ENCODE measurements at regions not wholly inside any gene's neighbourhood (a gene's known extent, or its start where the extent isn't known, plus 50 kb on each side); places are given as distances from the start of the nearest gene placed in this dataset.

DNA sequence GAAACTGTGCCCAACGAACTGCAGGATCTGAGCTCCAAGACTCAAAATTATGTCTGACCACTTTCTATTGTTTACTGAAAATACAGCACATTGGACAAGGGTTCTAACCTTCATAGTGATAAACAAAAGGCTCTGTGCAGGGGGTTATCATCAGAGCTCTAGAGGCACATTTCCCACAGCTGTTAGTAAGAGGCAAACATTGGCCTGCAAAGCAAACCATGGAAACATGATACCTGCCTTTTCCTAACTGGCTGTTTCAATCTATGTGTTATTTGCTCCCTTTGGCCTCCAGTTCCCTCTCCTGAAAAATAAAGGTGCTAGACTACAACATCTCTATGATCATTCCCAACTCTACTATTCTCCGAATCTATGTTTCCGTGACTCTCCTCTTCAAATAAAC lies 159.7 kb upstream of the ARHGEF26 start:
- TF ChIP-seq POLR2A (IDR thresholded peaks at IDR 0.05) (no peak), POLR2AphosphoS5 (IDR thresholded peaks at IDR 0.05) (no peak), EP300 (IDR thresholded peaks at IDR 0.05) (no peak)
- TF ChIP-seq, protein P1, sequence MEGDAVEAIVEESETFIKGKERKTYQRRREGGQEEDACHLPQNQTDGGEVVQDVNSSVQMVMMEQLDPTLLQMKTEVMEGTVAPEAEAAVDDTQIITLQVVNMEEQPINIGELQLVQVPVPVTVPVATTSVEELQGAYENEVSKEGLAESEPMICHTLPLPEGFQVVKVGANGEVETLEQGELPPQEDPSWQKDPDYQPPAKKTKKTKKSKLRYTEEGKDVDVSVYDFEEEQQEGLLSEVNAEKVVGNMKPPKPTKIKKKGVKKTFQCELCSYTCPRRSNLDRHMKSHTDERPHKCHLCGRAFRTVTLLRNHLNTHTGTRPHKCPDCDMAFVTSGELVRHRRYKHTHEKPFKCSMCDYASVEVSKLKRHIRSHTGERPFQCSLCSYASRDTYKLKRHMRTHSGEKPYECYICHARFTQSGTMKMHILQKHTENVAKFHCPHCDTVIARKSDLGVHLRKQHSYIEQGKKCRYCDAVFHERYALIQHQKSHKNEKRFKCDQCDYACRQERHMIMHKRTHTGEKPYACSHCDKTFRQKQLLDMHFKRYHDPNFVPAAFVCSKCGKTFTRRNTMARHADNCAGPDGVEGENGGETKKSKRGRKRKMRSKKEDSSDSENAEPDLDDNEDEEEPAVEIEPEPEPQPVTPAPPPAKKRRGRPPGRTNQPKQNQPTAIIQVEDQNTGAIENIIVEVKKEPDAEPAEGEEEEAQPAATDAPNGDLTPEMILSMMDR (IDR thresholded peaks at IDR 0.05): no peak
- DNase-seq (ENCODE audit: low spot score in 2 of 2): no peak
- WGBS: 81% methylated on average over 3 of the region's 3 CpGs
- no peaks in the 10 kb centered on the region for H3K27me3 ChIP-seq
- peaks cover 11% of the 10 kb centered on the region for H3K4me1 ChIP-seq
- H3K27ac ChIP-seq: no peak overlapping the region
- H3K4me3 ChIP-seq: no peak overlapping the region
- no peaks in the 10 kb centered on the region for H3K9me3 ChIP-seq
- H3K36me3 ChIP-seq: no peaks in the 10 kb centered on the region

DNA sequence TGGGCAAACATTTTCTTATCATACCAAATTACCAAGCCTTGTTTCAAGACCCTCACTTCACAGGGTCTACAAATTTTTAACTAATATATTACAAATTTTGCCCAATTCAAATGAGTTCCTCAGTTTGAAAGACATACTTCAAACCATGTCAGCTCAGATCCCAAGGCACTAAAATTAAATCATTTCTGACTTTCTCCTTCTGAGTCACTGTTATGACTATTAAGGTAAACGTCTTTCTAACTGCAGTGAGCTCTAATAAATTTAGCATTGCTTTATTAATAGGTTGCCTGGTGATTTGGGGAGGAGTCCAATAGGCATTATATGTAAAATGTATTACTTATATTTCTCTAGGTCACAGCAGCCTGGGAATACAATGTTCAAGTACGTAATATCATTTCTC lies 158.2 kb upstream of the ARHGEF26 start:
- H3K27me3 ChIP-seq: no peaks in the 10 kb centered on the region
- no peaks in the 10 kb centered on the region for H3K36me3 ChIP-seq
- peaks cover 11% of the 10 kb centered on the region for H3K4me1 ChIP-seq
- TF ChIP-seq, protein P1 (IDR thresholded peaks at IDR 0.05): no peak
- no peak for TF ChIP-seq POLR2AphosphoS5 (IDR thresholded peaks at IDR 0.05)
- no peak for TF ChIP-seq EP300 (IDR thresholded peaks at IDR 0.05)
- no peak for TF ChIP-seq POLR2A (IDR thresholded peaks at IDR 0.05)
- H3K27ac ChIP-seq: no peak overlapping the region
- no peak overlapping the region for H3K4me3 ChIP-seq
- H3K9me3 ChIP-seq: no peaks in the 10 kb centered on the region
- DNase-seq (ENCODE audit: low spot score in 2 of 2): no peak
- 17% methylated on average over 2 of the region's 2 CpGs for WGBS

DNA sequence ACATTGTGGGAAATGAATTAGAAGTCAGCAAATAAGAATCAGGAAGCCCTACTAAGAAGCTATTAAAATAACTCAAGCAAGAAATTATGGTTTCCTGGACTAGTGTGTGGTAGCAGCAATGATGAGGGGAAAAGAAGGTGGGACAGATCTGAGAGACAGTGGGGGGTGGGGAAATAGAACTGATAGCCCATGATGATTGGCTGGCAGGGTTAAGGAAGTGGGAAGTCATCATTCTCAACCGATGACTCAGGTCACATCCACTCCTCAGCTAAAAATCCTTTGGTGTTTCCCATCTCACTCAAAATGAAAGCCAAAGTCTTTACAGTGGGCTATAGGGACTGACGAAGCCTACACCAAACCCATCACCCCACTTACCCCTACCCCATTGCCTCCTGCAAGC lies 153.9 kb upstream of the ARHGEF26 start:
- H3K4me3 ChIP-seq: no peak overlapping the region
- WGBS: 84% methylated on average over 2 of the region's 2 CpGs
- no peaks in the 10 kb centered on the region for H3K27me3 ChIP-seq
- DNase-seq (ENCODE audit: low spot score in 2 of 2): no peak
- no peak overlapping the region for H3K27ac ChIP-seq
- H3K36me3 ChIP-seq: no peaks in the 10 kb centered on the region
- H3K4me1 ChIP-seq: no peaks in the 10 kb centered on the region
- no peaks in the 10 kb centered on the region for H3K9me3 ChIP-seq
- TF ChIP-seq, protein P1 (IDR thresholded peaks at IDR 0.05): no peak
- TF ChIP-seq EP300 (IDR thresholded peaks at IDR 0.05): no peak
- TF ChIP-seq POLR2A (IDR thresholded peaks at IDR 0.05): no peak
- no peak for TF ChIP-seq POLR2AphosphoS5 (IDR thresholded peaks at IDR 0.05)

DNA sequence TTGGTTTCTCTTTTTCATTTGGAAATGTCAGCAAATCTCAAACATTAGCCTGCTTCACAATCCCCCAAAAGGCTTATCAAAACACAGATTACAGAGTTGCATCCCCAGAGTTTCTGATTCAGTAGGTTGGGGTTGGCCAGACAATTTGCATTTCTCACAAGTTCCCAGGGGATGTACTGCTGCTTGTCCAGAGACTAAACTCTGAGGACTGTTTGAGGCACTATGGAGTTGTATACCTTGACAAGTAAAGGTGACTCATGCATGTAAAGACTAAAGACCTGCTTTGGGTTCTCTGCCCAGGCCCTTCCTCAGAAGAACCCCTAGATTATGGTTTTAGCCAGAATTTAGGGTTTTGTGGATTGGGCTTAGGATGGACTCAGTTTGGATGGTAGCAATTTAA lies 151.1 kb upstream of the ARHGEF26 start:
- Histone ChIP-seq H3K27ac (no peak overlapping the region), H3K4me3 (no peak overlapping the region), H3K36me3 (no peaks in the 10 kb centered on the region), H3K27me3 (no peaks in the 10 kb centered on the region), H3K4me1 (no peaks in the 10 kb centered on the region), H3K9me3 (no peaks in the 10 kb centered on the region)
- TF ChIP-seq, protein P1 (IDR thresholded peaks at IDR 0.05): no peak
- no peak for TF ChIP-seq EP300 (IDR thresholded peaks at IDR 0.05)
- no peak for TF ChIP-seq POLR2A (IDR thresholded peaks at IDR 0.05)
- TF ChIP-seq POLR2AphosphoS5 (IDR thresholded peaks at IDR 0.05): no peak
- DNase-seq (ENCODE audit: low spot score in 2 of 2): no peak

DNA sequence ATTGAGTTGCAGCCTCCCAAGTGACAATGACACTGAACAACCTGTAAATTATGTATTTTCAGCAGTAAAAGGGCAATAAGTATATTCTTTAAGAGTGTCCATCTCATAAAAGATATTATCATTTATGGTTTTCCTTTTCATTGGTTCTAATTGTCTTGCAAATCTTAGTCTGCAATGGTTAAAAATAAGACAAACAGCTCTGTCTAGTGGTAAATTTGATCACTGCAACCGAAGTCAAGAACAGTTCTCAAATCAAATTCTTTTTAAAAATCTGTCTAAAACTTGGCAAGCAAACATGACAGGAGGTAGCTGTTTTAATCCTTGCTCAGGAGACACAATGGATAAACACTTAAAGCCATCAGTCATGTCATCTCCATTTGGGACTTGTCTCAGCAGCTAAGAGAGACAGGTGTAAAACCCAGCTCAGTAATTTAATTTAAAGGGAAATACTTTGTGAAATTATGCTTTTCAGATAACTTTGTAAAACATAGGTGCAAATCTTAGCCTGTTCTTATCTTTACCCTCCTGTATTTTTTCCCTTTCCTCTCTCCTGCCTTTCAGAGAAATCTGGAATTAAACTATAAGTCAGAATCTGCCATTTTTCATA lies 150.3 kb upstream of the ARHGEF26 start:
- Histone ChIP-seq H3K27ac (no peak overlapping the region), H3K4me1 (no peaks in the 10 kb centered on the region), H3K4me3 (no peak overlapping the region), H3K27me3 (no peaks in the 10 kb centered on the region), H3K9me3 (no peaks in the 10 kb centered on the region), H3K36me3 (no peaks in the 10 kb centered on the region)
- WGBS: 2% methylated on average over 1 of the region's 1 CpG
- DNase-seq (ENCODE audit: low spot score in 2 of 2): no peak
- no peak for TF ChIP-seq POLR2AphosphoS5 (IDR thresholded peaks at IDR 0.05)
- TF ChIP-seq EP300 (IDR thresholded peaks at IDR 0.05): no peak
- TF ChIP-seq, protein P1 (IDR thresholded peaks at IDR 0.05): peak in 1 of 2 donors; percentile 31

Data from suprapubic skin (tissue), 4 donors.